AG10803 (cell line): ENCODE measurements at regions not wholly inside any gene's neighbourhood (a gene's known extent, or its start where the extent isn't known, plus 50 kb on each side); places are given as distances from the start of the nearest gene placed in this dataset.

Source experiments
- DNase-seq: peaks from one replicate; pipeline ENCODE4 v3.0.0; 2010; ENCODE audit warnings: low read depth
- H3K4me3 ChIP-seq: 2 replicates; pipeline ENCODE4 v1.5.1; 2011; ENCODE audit warnings: mild to moderate bottlenecking, low read length, control low read depth
- TF ChIP-seq, protein P1 (sequence below): conservative IDR thresholded peaks from 2 replicates; pipeline ENCODE4 v1.5.1; 2011; ENCODE audit warnings: mild to moderate bottlenecking, low read length, control low read depth, inconsistent platforms

DNA sequence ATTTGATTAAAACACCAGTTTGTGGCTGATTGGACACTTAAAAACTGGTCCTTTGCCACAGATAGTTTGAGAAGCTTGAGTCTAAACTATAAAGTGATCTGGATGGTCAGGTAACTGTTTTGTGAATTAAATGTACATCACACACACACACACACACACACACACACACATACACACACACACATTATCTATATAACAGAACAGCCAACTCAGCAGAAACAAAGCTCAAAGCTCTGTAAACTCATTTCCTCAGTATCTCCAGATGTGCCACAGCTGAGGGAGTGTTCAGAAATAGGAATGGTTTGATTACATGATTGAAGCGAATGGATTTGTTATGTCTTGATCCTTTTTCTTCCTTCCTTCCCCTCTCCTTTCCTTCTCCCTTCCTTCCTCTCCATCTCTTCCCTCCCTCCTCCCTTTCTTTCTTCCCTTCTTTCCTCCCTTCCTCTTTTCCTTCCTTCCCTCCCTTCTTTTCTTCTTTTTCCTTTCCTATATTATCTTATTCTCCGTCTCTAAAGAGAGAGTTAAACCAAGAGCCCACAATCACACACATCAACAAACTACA lies 100.3 kb downstream of the LLPH start:
- TF ChIP-seq, protein P1, sequence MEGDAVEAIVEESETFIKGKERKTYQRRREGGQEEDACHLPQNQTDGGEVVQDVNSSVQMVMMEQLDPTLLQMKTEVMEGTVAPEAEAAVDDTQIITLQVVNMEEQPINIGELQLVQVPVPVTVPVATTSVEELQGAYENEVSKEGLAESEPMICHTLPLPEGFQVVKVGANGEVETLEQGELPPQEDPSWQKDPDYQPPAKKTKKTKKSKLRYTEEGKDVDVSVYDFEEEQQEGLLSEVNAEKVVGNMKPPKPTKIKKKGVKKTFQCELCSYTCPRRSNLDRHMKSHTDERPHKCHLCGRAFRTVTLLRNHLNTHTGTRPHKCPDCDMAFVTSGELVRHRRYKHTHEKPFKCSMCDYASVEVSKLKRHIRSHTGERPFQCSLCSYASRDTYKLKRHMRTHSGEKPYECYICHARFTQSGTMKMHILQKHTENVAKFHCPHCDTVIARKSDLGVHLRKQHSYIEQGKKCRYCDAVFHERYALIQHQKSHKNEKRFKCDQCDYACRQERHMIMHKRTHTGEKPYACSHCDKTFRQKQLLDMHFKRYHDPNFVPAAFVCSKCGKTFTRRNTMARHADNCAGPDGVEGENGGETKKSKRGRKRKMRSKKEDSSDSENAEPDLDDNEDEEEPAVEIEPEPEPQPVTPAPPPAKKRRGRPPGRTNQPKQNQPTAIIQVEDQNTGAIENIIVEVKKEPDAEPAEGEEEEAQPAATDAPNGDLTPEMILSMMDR = no peak
- no peak overlapping the region for H3K4me3 ChIP-seq

DNA sequence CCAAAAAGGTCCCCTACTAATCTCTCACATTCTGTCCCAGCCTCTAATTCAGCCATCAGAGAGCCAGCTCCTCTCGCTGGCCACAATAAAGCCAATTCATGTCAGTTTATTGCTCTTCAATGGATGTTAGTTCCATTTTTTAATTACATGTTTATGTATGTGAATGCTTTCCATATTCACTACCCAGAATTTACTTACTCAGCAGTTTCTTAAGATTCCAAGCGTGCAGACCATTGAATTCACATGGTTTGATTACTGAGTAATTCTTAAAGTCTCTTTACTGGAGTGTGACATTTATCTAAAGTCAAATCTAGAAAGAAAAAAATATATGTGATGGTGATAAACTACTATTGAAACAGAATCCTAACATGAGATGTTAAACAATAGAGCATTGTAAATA lies 102.2 kb downstream of the LLPH start:
- no peak overlapping the region for H3K4me3 ChIP-seq
- no peak for DNase-seq
- TF ChIP-seq, protein P1 = no peak

More for the DNA sequence above, 100.3 kb downstream of the LLPH start:
- no peak for DNase-seq

DNA sequence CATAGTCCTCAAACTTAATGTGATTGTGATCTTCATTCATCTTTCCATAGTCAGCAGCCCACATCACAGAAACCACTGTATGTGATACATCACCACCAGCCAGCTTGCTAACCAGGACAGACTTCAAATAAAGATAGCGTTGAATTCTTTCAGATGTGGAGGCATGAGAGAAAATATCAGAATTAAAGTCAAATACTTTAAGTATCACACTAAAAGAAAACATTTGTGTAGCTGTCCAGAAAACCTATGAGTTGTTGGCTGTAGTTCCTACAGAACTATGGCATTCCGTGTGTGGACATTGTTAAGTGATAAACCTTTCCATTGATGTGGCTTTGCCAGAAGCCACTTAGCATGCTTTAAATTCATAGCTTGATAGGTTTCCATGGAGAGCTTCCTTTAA lies 105.1 kb downstream of the LLPH start:
- no peak overlapping the region for H3K4me3 ChIP-seq
- DNase-seq = peak; percentile 25
- TF ChIP-seq, protein P1 = no peak

DNA sequence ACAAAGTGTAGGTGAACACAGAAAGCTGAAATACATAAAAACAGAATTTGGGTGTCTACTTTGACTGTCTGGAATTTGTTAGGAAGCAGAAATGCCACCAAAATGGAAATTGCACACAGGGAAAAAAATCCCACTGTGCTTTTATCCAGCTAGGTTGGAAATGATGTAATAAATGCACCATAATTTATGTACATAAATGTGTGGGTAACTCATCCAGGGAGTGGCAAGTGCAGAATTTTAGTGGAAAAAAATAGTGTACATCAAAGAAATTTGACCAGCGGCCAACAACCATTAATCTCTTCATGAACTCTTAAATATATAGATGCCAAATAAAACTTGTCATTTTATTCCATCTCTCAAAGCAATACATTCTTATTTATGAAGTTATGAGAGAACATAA lies 105.6 kb downstream of the LLPH start:
- TF ChIP-seq, protein P1 = no peak
- DNase-seq = no peak
- no peak overlapping the region for H3K4me3 ChIP-seq

DNA sequence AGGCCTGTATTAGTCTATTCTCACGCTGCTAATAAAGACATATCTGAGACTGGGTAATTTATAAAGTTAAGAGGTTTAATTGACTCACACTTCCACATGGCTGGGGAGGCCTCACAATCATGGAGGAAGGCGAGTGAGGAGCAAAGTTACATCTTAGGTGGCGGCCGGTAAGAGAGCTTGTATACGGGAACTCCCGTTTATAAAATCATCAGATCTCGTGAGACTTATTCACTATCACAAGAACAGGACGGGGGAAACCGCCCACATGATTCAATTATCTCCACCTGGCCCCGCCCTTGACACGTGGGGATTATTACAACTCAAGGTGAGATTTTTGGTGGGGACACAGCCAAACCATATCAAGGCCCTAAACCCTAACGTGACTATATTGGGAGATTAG lies 110.1 kb downstream of the LLPH start:
- no peak for DNase-seq
- no peak overlapping the region for H3K4me3 ChIP-seq
- TF ChIP-seq, protein P1 = no peak

DNA sequence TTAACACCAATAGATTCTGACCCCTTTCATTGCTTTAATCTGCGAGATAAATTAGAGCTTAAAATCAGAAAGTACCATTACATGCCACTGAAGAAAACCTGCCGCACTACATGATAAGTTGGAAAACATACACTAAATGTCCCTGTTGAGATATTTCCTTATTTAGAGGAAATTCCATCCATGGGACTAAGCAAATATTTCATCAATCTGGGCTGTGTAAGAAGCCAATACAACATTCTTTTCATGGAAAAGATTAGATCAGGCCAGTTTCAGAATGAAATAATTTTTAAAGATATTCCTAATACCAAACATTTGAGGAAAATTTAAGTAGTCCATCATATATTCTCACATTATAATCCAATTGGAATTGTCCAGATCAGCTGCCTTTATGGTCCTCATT lies 112.8 kb downstream of the LLPH start:
- TF ChIP-seq, protein P1 = no peak
- no peak for DNase-seq
- no peak overlapping the region for H3K4me3 ChIP-seq
